ENCODE measurements at regions not wholly inside any gene's neighbourhood (a gene's known extent, or its start where the extent isn't known, plus 50 kb on each side); places are given as distances from the start of the nearest gene placed in this dataset.

DNA sequence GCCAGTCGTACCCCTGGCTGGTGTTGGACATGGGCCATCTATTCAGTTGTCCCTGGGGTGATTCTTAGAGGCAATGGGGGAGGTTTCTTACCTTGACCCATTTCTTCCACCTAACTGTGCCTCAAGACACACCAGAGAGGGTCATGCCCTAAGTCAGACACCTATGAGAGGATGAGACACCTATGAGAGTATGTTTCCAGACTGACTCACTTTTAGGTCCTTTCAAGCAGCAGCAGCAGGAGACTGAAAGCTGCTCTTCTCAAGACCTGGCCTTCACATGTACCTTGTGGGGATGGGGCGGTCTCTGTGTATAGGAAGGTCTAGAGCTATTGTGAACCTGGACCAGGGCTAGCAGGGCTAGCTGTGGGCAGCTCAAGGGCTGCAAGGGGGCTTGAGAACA lies 130.1 kb downstream of the TENT4A start:
- Histone ChIP-seq H4K5ac (ENCODE audit: insufficient read length, low read depth, low read length) (no peak overlapping the region), H4K8ac (replicated peaks; ENCODE audit: insufficient read length, low read depth, low read length) (no peak overlapping the region), H3K4me1 (ENCODE audit: insufficient read depth, low read length) (no peaks in the 10 kb centered on the region), H3K14ac (ENCODE audit: insufficient read depth, low read length) (no peak overlapping the region), H3K27ac (ENCODE audit: insufficient read length, low read depth, low read length) (no peak overlapping the region), H2BK20ac (ENCODE audit: low read depth, low read length, poor library complexity, severe bottlenecking) (no peak overlapping the region), H2BK120ac (ENCODE audit: low read depth, low read length, poor library complexity, severe bottlenecking) (no peak overlapping the region), H3K4me2 (ENCODE audit: insufficient read depth, insufficient read length, low read length) (no peak overlapping the region), H3K79me1 (ENCODE audit: insufficient read depth, low read depth, low read length, poor library complexity, severe bottlenecking) (no peaks in the 10 kb centered on the region), H3K27me3 (ENCODE audit: insufficient read depth, low read length) (no peaks in the 10 kb centered on the region), H3K4ac (ENCODE audit: low read depth, low read length) (no peak overlapping the region), H3T11ph (ENCODE audit: low read length) (no peak overlapping the region), H3K18ac (ENCODE audit: insufficient read length, low read depth, low read length) (no peak overlapping the region), H3K9me3 (ENCODE audit: control insufficient read depth, low read depth, low read length) (peaks cover under 1% of the 10 kb centered on the region), H3K9ac (ENCODE audit: extremely low read depth, insufficient read length, low read length) (no peak overlapping the region), H4K91ac (ENCODE audit: insufficient read length, low read depth, low read length) (no peak overlapping the region), H3K79me2 (ENCODE audit: insufficient read depth, low read length) (no peaks in the 10 kb centered on the region), H2AFZ (ENCODE audit: low read length) (no peak overlapping the region), H4K20me1 (ENCODE audit: control insufficient read depth, insufficient read depth, insufficient read length) (no peaks in the 10 kb centered on the region), H3K23me2 (ENCODE audit: insufficient read length, low read depth, low read length, poor library complexity, severe bottlenecking) (no peaks in the 10 kb centered on the region), H2BK5ac (ENCODE audit: insufficient read length, low read length) (no peak overlapping the region), H3K23ac (ENCODE audit: insufficient read length, low read depth, low read length) (no peak overlapping the region), H2BK15ac (ENCODE audit: low read depth, low read length) (no peak overlapping the region), H3K56ac (ENCODE audit: insufficient read length, low read depth, low read length) (no peak overlapping the region), H2AK5ac (ENCODE audit: insufficient read length, low read length) (no peak overlapping the region), H2BK12ac (ENCODE audit: insufficient read length, low read depth, low read length) (no peak overlapping the region)
- Mint-ChIP-seq H3K4me3 (no peak overlapping the region), H3K4me1 (peaks cover 15 to 19% of the 10 kb centered on the region in 2 experiments), H3K27me3 (ENCODE audit: low read depth) (peaks cover 8% of the 10 kb centered on the region), H3K27ac (no peak overlapping the region), H3K36me3 (ENCODE audit: insufficient read depth in 1 of 3, low read depth in 3 of 3) (peaks cover 0 to 7% (median 2%) of the 10 kb centered on the region in 3 experiments; a peak in 1 of 7 replicates), H3K9me3 (peaks cover 3 to 8% of the 10 kb centered on the region in 2 experiments; a peak in 4 of 5 replicates)
- no peak for TF ChIP-seq CTCF (conservative IDR thresholded peaks at IDR 0.05)
- DNase-seq = no peak
- no CpG with 5 or more reads among the region's 2 CpGs for WGBS (ENCODE audit: extremely low coverage, insufficient read length, low lambda C conversion rate)

Measured in H9 (cell line).